H7 (cell line): ENCODE measurements at regions not wholly inside any gene's neighbourhood (a gene's known extent, or its start where the extent isn't known, plus 50 kb on each side); places are given as distances from the start of the nearest gene placed in this dataset.

Experiments used
- DNase-seq: peaks from one replicate; pipeline ENCODE4 v3.0.0; 2012
- H3K27me3 ChIP-seq: 2 replicates; pipeline ENCODE4 v1.6.0; 2011; ENCODE audit warnings: mild to moderate bottlenecking, low read length; ENCODE audit not compliant: control insufficient read depth, insufficient read depth
- H3K36me3 ChIP-seq: replicated peaks from 2 replicates; pipeline ENCODE4 v1.5.1; 2011; ENCODE audit warnings: low read length; ENCODE audit not compliant: control insufficient read depth, insufficient read depth
- H3K4me3 ChIP-seq: 2 replicates; pipeline ENCODE4 v1.5.1; 2011; ENCODE audit warnings: low read depth, mild to moderate bottlenecking, control low read depth, low read length, moderate library complexity; ENCODE audit not compliant: insufficient read depth

GRCh38 chr7:156560696-156561095 lies 79.9 kb upstream of the RNF32 start:
- no peak for DNase-seq
- Histone ChIP-seq H3K36me3 (no peaks in the 10 kb centered on the region), H3K4me3 (no peak overlapping the region), H3K27me3 (no peaks in the 10 kb centered on the region)

DNA sequence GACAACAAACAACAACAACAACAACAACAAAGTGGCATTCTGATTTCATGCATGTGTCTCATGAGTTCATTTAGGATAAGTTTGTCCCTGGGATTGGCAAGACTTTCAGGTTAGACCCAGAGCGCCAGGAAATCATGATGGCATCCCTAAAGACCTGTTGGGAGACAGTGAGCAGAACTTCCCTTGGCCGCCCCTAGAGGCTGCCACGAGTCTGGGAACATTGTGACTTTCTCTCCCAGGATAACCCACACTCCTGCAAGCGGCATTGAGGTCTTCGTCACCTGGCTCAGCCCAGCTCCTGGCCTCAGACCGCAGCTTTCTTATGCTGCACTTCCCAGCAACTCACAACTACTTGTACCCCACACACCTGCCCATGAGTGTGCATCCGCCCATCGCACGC lies 80.5 kb upstream of the RNF32 start:
- DNase-seq = peak; percentile 79
- Histone ChIP-seq H3K27me3 (no peaks in the 10 kb centered on the region), H3K4me3 (no peak overlapping the region), H3K36me3 (no peaks in the 10 kb centered on the region)

DNA sequence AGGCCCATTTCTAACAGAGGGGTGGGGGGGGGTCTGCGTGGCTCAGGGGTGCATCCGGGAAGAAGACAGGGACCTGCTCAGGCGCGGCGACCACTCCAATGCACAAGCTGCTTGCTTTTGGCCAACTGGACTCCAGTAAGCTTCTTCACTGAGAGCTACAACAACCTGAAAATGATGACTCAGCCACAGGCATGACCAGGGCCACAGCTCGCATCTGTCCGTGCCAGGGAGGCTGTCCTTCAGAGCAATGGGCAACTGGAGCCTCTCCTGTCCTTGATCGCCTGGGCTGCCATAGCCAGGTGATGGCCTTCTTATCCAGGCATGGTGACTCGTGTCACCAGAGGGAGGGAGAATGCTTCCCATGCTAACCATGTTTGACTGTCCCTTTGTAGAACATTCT lies 81.6 kb upstream of the RNF32 start:
- no peaks in the 10 kb centered on the region for H3K27me3 ChIP-seq
- H3K4me3 ChIP-seq = no peak overlapping the region
- DNase-seq = no peak
- H3K36me3 ChIP-seq = no peaks in the 10 kb centered on the region

GRCh38 chr7:156558198-156558597 lies 82.4 kb upstream of the RNF32 start:
- no peaks in the 10 kb centered on the region for H3K27me3 ChIP-seq
- no peak for DNase-seq
- H3K36me3 ChIP-seq = no peaks in the 10 kb centered on the region
- H3K4me3 ChIP-seq = no peak overlapping the region

DNA sequence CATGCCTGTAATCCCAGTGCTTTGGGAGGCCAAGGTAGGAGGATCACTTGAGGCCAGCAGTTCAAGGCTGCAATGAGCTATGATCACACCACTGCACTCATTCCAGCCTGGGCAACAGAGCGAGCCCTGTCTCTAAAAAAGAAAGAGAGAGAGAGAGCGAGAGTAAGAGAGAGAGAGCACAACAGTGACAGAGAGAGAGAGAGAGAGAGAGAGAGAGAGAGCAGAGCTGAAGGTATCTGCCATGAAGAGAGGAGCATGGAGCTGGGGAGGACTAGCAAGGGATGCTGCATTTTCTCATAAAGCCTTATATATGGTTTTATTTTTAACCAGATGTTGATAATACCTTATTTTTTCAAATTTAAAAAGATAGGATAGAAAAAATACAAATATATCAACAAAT lies 84.5 kb upstream of the RNF32 start:
- no peak for DNase-seq
- H3K27me3 ChIP-seq = no peaks in the 10 kb centered on the region
- H3K36me3 ChIP-seq = no peaks in the 10 kb centered on the region
- no peak overlapping the region for H3K4me3 ChIP-seq

DNA sequence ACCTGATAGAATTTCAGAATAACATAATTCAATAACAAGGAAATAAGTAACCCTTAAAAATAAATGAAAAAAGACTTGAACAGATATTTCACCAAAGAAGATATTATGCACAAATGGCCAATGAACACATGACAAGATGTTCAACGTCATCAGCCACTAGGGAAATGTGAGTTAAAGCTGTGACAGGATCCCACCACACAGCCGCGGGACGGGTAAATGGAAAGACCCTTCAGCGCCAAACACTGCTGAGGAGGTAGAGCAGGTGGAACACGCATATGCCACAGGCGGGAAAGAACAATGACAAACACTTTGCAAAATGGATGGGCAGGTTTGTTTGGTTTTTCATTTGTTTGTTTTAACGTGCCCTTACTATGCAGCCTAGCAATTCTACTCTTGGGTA lies 86.1 kb upstream of the RNF32 start:
- no peaks in the 10 kb centered on the region for H3K36me3 ChIP-seq
- H3K27me3 ChIP-seq = no peaks in the 10 kb centered on the region
- DNase-seq = no peak
- H3K4me3 ChIP-seq = no peak overlapping the region

DNA sequence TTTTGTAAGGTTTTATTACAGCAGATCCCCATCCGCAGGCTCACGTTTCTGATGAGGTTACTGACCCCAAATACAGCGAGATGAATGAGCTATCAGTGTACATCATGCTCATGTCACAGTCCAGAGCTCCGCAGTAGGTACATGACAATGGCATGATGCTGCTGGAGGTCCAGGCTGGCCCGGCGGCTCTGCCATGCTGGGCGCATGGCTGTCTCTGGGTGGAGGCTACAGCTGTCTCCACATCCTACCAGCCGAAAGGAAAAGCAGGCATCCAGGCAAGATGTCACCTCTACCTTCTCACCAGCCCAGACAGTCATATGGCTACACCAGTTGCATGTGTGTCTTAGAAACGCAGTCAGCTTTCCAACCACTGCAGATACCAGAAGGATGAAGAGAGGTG lies 90.9 kb upstream of the RNF32 start:
- no peaks in the 10 kb centered on the region for H3K27me3 ChIP-seq
- no peak overlapping the region for H3K4me3 ChIP-seq
- no peaks in the 10 kb centered on the region for H3K36me3 ChIP-seq
- DNase-seq = no peak

- Histone ChIP-seq H3K36me3 (no peaks in the 10 kb centered on the region), H3K4me3 (no peak overlapping the region), H3K27me3 (no peaks in the 10 kb centered on the region)
- peak; percentile 47 for DNase-seq
Observed at GRCh38 chr7:156547884-156548561, 92.6 kb upstream of the RNF32 start.

GRCh38 chr7:156545979-156546378 lies 94.6 kb upstream of the RNF32 start:
- peak; percentile 51 for DNase-seq

GRCh38 chr7:156544919-156545715 lies 95.5 kb upstream of the RNF32 start:
- DNase-seq = no peak
- no peaks in the 10 kb centered on the region for H3K27me3 ChIP-seq
- H3K4me3 ChIP-seq = no peak overlapping the region
- no peaks in the 10 kb centered on the region for H3K36me3 ChIP-seq

More at GRCh38 chr7:156545979-156546378, 94.6 kb upstream of the RNF32 start:
- Histone ChIP-seq H3K27me3 (no peaks in the 10 kb centered on the region), H3K4me3 (no peak overlapping the region), H3K36me3 (no peaks in the 10 kb centered on the region)

DNA sequence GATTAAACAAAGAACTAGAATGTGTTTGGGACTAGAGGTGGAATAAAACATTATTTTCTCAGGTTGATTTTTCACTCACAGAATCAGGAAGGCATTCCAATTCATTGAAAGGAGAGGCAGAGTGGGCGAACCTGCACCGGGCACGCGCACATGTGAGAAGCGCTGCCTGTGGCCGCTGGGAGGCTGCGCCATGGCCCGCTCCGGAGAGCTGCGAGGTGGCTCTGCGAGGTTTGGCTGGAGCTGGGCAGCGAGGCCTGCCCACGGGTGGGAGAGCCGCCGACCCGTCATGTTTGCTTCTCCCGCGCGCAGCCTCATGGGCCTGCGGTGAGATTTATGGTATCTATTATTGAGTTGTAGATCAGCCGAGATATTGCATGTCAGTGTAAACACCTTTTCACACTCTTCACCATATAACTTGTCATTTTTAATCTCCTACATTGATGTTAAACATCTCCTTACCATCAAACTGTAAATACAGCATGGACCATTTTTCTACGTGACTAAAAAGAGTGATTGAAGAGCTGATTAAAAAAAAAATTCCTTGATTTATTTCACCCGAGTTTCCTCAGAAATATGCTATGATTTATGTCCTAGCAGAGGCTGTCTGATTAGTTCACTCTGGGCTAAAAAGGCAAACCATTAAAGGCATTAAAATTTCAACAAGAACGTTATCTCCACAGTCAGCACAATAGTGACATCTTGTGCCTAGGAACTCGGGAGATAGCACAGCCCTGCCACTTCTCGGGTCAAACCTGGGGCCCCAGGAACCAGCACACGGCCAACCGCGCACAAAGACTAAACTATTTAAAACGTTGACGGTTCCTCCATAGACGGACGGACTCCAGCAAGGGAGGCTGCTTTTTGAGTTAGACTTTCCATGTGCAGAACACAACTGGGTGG lies 96.6 kb upstream of the RNF32 start:
- Histone ChIP-seq H3K36me3 (no peaks in the 10 kb centered on the region), H3K27me3 (no peaks in the 10 kb centered on the region), H3K4me3 (no peak overlapping the region)
- DNase-seq = no peak

DNA sequence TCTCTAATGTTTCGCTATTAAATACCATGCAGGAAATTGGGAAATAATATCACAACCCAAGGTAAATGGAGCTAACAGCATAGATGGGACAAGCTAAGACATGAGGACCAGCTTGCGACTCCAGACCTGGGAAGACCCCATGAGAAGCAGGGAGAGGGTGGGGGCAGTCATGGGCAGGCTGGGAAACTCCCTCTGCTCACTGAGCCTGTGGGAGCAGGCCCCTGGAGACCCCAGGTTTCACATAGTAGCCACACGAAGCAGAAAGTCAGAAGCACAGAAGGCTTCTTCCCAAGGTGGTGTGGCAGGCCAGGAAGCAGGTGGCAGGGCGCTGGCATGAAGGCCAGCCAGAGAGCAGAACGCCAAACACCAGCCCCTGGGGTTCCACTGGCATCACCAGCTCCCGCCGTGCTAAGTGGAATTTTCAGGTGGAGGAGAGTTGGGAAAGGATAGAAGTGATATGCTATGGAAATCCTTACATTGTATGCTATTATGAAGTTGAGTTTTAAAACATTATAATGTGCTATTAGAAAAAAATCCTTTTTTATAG lies 99.9 kb upstream of the RNF32 start:
- no peaks in the 10 kb centered on the region for H3K36me3 ChIP-seq
- DNase-seq = no peak
- no peak overlapping the region for H3K4me3 ChIP-seq
- H3K27me3 ChIP-seq = no peaks in the 10 kb centered on the region

DNA sequence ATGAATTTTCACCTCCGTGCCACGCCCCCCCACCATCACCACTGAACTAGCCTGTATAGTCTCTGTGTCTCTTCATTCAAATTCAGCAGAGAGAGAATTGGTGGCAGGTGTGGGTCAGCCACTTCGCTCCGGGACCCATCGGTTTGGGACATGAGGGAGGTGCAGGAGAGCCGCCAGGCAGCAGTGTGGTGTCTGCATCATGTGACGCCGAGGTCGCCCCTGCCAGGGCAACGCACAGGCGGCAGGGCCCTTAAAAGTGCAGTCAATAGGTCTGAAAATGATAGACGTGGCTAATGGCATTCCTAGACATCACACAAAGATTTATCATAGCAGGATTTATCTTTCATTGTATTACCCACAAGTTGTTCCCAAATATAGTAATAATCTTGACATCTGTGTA lies 100.6 kb upstream of the RNF32 start:
- H3K4me3 ChIP-seq = no peak overlapping the region
- H3K36me3 ChIP-seq = no peaks in the 10 kb centered on the region
- DNase-seq = no peak
- no peaks in the 10 kb centered on the region for H3K27me3 ChIP-seq

DNA sequence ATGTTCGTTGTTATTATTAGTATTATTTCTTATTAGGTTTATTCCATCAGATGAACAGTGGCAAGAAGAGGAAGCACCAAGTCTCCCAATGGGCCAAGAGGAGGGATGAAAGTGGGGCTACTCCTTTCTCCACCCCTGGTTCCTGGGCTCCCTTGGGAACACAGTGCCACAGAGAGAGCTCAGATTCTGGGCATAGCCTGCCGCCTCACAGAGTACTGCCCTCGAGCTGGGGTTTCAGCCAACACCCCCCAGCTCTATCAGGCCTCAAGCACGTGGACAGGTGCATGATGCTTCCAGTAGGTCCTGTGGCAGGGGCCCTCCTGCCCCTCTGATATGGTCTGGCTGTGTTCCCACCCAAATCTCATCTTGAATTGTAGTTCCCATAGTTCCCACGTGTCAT lies 103.6 kb upstream of the RNF32 start:
- no peaks in the 10 kb centered on the region for H3K27me3 ChIP-seq
- no peak for DNase-seq
- no peak overlapping the region for H3K4me3 ChIP-seq
- H3K36me3 ChIP-seq = no peaks in the 10 kb centered on the region
